Islet of Langerhans (tissue), 1 donor: ENCODE measurements at regions not wholly inside any gene's neighbourhood (a gene's known extent, or its start where the extent isn't known, plus 50 kb on each side); places are given as distances from the start of the nearest gene placed in this dataset.
"Not testable (repeated sequence)": the region's sequence is repeated elsewhere in the genome, so short reads cannot be mapped to it uniquely, and the experiment has no call there.

ENCODE experiments used
- FAIRE-seq: peaks from one replicate; lab custom pipeline; 2011; peaks lifted over from hg19 to GRCh38; lab: Jason Lieb, UNC

DNA sequence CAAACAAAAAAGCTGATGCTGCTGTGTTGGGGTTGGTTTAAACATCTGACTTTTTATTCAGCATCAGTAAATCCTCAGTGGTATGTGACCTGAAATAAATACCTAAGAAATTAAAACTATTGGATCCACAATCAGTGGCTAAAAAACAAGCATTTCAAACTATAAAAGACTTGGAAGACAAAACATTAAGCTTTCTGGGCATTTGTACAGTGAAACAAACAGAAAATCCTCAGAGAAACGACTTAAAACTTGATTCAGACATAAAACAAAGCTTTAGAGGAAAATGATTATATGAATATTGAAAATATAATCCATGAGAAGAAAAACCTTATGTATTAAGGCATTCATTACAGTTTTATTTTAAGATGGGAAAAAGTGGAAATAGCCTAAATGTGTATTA is 213.3 kb upstream of the INTU start:
- FAIRE-seq = no peak

DNA sequence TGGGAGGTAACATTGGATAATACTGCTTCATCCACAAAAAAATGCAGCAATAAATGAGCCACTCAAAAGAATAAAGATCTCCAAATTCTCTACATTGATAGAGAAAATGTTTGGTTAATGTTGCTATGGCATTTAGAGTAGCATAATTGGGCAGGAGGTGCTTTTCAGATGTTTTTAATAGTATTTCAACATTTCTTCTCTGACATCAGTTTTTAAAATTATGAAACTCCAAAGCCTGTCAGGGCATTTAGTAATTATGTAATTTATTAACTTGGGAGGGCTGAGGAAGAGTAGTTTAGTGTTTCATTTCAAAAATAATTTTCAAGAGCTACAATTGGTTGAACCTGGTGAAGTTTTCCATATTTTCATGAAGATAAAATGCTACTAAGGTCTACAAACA is 211.3 kb upstream of the INTU start:
- FAIRE-seq = no peak

DNA sequence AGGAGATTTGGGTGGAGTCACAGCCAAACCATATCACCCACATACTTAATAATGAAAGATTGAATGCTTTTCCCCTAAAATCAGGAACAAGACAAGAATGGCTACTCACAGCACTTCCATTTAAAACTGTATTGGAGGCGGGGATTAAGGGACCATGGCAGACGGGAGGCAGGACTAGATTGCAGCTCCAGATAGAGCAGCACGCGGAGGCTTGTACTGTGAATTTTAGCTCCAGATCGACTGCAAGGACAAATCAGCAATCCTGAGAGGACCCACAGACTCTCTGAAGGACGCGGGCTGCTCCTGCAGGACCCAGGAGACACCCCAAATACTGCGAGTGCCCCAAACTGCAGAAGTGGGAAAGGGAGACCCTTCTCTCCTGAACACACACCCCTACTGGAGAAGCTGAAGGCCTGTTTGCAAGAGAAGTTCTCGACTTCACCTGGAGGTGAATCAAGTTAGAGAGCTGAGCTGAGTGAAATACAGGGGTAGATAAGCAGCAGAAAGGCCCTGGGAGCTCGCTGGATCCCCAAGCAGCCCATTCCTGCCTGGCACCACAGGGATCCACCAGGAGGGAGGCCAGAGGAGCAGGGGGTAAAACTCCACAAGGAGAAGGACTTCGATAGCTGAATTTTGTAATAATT is 207.4 kb upstream of the INTU start:
- no peak for FAIRE-seq

DNA sequence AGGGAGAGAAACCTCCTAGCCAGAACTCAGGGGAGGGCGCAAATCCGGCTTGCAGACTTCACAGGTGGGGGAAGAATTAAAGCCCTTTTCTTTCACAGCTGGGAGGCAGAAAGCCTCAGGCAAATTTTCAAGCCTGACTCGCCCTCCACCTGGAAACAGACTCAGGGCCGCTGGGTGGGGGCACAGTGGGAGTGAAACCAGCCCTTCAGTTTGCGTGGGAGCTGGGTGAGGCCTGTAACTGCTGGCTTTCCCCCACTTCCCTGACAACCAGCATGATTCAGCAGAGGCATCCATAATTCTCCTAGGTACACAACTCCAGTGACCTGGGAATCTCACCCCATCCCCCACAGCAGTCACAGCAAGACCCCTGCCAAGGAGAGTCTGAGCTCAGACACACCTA is 206.9 kb upstream of the INTU start:
- no peak for FAIRE-seq

DNA sequence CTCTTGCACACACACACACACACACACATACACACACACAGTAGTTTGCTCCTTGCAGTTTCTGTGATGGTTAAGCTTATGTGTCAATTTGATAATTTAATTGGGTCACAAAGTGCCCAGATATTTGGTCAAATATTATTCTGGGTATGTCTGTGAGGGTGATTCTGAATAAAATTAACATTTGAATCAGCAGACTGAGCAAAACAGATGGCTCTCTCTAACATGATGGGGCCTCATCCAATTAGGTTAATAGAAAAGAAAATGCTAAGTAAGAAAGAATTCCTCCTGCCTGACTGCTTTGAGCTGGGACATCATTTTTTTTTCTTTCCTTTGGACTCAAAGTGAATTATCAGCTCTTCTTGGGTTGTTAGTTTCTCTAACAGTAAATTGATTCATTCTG is 191.2 kb upstream of the INTU start:
- no peak for FAIRE-seq

DNA sequence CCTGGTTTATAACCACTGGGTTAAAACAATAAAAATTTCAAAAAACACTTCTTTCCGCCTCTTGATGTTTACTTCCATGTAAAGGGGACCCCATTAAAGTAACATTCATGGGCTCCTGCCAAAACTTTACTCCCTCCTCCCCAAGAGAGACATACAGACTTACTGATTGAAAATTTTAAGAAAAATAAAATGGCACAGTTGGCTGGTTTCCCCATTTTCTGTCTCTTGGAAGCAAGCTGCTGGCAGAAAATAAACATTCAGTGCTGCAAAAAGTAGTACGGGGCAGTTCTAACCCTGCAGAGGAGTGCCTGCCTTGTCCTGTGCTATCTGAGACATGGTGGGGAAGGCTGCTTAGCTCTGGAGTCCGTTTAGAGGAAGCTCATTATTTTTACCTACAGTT is 187.3 kb upstream of the INTU start:
- FAIRE-seq = no peak

DNA sequence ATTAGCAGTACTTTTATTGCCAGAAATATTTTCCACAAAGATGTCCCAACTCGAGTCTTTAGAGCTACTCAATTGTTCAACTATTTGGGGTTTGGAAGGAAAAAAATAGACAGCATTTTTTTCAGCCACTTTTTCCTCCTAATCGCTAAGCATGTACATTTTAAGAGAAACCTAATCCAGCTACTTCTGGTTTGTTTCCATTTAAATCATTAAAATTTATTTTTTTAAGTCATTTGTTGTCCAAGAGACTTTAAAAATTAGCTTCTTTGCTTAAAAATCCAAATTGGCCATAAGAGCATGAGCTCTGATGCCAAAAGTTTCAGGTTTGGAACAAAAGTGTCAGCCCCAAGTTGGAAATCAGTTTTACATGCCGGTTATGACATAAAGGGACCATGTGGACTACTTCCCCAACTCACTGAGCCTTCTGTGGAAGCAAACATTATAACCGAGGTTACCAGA is 186.3 kb upstream of the INTU start:
- FAIRE-seq = no peak

DNA sequence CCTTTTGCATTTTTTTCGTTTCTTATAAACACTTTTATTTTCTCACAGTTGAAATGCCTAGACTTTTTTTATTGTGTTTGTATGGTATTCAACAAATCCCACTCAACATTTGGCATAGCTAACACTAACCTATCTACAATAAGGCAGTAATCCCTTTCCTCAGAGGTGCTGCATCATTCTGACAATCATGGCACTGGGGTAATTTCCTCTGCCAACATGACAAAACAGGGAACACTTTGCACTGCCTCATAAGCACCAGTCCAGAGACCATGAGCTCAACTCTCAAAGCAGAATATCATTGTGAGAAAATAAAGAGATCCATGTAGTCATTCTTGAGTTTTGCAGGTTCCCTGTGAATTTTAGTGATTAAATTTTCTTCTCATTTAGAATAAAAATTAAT is 183.8 kb upstream of the INTU start:
- no peak for FAIRE-seq

DNA sequence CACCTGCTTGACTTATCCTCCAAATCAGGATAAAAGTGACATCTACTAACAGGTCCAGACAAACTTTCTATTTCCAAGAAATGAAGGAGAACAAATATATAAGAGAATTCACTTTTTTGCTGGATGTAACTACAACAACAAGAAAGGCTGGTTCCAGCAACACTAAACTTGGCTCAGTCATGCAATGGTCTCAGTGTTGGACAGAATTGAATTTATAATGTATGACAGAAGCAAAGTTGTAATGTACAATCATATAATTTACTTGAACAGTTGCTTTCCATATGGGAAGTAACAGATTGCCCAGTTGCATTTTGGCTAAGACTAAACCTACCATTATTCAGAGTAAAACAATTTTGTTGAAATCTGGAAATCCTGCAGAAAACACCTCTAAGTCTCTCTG is 183.3 kb upstream of the INTU start:
- FAIRE-seq = no peak

DNA sequence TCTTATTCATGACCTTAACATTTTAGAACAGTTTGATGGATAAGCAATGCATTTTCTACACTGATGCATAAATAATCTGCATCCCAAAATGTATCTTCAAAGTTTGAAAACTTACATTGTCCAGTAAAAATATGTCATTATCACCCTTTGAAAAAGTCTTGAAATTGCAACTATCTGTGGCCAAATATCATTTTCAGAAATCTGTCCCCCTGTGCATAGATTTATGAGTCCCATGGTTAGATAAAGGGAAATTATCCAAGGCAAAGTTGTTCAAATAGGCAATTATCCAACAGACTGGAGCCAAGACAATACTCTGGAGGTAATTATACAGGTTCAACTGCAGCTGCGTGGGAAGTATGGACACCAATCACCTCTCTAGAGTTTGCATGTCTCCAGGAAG is 182.5 kb upstream of the INTU start:
- FAIRE-seq = no peak

DNA sequence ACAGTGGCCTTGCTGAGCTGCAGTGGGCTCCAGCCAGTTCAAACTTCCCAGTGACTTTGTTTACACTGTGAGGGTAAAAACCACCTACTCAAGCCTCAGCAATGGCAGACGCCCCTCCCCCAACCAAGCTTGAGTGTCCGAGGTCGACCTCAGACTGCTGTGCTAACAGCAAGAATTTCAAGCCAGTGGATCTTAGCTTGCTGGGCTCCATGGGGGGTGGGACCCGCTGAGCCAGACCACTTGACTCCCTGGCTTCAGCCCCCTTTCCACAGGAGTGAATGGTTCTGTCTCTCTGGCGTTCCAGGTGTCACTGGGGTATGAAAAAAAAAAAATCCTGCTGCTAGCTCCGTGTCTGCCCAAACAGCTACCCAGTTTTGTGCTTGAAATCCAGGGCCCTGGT is 168.9 kb upstream of the INTU start:
- FAIRE-seq = no peak

DNA sequence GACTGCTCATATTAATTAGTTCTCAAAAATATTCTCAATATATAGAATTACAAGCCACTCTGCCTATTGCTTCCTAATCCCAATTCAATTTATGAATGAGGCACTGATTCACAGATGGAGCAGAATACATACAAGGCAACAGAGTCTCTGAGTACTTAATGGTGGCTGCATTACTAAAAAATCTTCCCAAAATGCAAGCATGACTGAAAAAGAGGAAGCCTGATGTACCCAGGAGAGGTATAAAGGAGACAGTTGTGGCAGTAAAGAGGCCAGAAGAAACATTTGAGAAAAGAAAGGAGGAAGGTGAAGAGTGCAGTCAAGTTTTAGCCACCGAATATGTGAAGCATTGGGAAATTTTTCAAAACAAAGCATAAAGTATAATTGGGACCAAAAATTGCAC is 163.2 kb upstream of the INTU start:
- no peak for FAIRE-seq

DNA sequence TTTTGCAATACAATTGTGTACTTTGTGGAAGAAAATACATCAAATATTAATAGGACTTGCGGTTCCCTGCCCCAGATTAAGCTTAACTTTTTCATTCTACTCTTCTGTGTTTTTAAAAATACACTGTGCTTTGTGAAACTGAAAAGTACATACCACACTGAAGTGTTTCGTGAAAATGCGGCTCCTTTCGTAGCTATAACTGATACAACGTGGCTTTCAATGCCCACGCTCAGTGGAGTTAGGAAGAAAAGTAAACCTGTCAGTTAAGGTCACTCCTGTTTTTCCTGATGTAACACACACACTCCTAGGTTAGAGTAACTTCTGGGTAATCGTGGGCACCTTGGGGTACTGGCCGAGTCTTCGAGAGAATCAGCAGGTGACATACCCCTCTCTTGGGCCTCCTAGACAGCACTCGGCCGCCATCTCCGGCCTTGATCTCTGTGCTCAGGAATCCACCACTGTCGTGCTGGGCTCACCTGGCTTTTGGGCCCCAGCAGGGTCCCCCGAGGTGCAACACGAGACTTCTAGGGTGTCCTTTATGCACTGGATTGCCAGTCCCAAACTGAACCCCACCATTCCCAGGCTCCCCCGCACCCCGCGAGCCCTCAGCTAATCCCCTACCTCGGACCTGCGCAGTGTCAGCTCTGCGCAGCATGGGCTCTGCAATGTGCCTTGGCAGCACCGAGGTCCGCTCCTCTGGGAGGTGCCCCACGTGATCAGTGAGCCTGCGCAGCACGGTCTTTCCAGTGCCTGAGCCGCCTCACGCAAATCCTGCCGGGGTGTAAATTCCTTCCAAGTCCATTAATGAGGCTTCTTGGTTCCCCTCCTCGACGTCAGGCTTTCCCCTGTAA is 162.6 kb upstream of the INTU start:
- FAIRE-seq = no peak

DNA sequence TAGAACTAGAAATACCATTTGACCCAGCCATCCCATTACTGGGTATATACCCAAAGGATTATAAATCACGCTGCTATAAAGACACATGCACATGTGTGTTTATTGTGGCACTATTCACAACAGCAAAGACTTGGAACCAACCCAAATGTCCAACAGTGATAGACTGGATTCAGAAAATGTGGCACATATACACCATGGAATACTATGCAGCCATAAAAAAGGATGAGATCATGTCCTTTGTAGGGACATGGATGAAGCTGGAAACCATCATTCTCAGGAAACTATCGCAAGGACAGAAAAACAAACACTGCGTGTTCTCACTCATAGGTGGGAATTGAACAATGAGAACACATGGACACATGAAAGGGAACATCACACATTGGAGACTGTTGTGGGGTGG is 154.5 kb upstream of the INTU start:
- not testable (repeated sequence) for FAIRE-seq

DNA sequence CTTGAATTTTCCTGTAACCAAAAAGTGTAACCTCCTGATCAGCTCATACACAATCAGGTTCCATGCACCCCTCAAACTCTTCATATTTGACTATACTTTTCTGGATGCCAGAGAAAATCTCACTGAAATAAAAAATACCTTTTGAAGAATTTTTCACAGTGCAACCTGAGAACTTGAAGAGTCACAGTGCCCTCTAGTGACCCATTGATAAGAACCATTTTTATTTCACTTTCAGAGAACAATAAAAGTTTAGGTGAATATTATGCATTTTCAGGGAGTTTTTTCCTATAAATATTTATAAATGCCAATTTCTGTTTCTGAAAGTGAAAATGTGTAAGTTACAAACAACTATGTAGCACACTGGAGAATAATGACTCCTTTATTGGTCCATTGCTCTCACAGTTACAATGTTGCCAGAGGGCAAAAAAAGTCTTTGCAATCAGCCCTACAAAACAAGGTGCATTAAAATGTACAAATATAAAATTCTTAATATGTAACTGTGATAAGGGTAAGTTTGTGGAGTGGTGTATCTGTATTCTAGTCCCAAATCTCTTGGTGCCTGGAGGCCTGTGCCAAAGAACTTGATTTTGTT is 153.6 kb upstream of the INTU start:
- peak; percentile 91 for FAIRE-seq

DNA sequence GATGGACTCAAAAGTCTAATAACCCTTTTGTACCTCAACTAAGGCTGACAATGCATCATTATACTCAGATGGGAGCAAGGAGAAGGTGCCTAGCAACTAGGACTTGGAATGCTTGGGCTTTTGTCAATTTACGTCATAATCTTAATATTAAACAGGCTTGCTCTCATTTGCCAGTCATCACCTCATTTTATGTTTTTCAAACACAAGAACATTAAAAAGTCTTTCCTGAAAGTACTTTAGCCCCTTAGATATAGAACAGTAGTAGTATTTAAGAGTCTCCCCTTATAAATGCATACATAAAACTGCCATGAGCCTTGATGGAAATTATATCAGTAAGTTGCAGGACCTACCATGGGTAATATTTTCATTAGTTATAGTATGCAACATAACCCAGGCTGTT is 150.7 kb upstream of the INTU start:
- FAIRE-seq = no peak

DNA sequence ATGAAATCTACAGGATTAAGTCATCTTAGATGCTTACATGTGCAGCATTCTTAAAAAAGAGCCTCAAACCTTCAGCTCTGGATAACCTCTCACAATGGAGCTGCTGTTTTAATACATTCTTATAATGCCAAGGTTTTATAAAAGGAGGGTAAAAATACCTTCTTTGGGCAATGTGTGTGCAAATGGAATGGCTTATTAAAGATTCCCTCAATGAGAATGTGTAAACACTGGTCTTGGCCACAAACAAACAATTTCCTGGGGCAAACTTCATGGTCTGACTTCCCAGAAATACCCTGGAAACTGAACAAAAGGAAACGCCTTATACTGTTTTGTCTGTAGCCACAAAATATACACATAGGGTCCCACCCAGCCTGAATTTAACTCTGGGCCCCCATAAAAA is 148.6 kb upstream of the INTU start:
- no peak for FAIRE-seq

DNA sequence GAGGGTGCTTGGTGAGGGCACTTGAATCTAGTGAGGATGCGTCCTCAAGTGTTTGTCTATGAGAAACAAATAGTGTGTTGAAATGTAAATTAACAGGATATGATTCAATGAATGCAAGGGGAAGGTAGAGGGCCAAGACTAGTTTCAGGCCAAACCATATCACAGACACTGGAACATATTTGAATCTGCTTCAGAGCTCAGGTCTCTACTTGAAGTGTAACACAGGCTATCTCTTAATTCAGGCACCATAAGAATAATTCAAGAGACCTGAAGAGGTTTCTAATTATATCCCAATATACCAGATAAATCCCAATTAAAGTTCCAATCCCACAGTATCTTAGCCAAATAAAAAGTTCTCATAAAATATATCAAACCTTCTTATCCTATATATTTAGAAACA is 146.5 kb upstream of the INTU start:
- FAIRE-seq = no peak

DNA sequence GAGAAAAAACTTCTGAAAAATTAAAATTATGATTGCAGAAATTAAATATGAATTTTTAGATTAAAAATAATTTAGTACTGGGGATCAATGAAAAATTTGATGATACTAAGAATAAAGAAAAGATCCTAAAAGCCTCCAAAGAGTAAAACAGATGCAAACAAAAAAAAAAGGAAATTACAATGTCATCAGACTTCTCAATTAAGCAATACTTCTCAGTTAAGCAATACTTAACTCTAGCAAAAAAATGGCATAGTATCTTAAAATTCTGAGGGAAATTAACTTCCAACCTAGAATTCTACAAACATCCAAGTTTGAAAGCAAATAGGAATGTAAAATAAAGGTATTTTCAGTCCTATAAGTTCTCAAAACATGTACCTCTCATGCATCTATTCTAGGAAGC is 141.2 kb upstream of the INTU start:
- no peak for FAIRE-seq

DNA sequence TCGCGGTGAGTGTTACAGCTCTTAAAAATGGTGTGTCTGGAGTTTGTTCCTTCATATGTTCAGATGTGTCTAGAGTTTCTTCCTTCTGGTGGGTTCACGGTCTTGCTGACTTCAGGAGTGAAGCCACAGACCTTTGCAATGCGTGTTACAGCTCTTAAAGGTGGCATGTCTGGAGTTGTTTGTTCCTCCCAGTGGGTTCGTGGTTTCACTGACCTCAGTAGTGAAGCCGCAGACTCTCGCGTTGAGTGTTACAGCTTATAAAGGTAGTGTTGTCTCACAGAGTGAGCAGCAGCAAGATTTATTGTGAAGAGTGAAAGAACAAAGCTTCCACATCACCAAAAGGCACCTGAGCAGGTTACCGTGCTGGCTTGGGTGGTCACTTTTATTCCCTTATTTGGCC is 135.9 kb upstream of the INTU start:
- FAIRE-seq = not testable (repeated sequence)

DNA sequence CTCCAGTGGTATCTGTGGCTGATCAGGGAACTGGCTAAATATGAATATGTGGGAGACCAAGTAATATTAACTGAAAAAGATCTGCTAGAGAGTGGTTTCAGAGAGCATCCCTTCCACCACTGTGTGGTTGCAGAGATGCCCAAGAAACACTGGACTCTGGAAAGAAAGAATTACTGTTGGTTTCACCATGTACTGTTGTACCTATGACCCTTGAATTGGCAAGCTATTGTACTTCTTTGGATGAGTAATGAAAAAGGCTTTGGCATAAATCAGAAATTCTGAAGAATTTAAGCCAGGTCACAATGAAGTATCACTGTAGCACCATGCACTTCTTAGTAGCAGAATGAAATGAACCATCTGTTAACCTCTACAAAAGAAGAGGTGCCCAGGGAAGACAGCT is 134.4 kb upstream of the INTU start:
- no peak for FAIRE-seq

DNA sequence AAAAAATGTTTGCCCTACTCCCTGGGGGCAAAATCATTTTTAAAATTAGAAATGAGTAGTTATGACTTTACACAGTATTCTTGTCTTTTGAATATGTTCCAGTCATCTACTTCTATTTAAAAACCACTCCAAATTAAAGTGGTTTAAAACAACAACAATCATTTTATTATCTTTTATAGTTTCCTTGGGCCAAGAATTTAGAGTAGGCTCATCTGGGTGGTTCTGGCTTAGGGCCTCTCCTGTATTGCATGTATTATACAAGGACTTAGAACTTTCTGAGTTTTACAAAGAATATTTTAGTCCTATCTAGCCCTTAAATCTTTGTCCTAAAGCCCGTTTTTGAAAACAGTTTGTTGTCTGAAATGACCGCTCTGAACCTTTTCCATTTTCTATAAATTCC is 132.5 kb upstream of the INTU start:
- no peak for FAIRE-seq

DNA sequence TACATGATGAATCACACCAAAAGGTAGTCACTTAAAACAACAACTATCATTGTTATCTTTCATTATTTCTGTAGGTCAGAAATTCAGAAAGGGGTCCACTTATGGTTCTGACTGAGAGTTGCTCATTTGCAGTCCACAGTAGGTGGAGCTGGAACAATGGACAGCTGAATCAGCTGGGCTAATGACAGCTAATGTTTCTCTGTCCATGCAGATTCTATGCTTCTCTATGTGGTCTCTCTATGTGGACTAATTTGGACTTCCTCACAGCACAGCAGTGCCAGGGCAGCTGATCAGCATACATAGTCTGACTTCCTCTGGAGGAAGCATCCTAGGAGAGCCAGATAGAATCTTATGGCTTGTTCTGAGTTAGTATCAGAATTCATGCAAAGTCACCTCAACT is 131.7 kb upstream of the INTU start:
- no peak for FAIRE-seq

DNA sequence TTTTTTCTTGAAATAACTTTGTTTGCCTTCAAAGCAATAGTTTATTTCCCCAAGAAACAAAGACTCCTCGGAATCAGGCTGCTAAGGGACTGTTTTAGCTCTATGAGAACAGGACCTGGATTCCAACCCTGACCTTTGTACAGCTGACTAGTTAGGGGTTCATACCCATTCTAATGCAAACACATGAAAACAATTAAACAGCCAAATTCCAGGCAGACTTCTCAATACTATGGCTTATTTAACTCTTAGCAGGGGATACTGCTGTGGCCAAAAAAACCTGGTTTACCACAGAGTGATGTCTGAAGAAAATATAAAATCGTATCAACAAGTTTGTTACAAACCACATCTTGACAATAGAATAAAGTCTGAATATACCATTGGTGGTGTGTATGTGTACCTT is 129.6 kb upstream of the INTU start:
- no peak for FAIRE-seq
